HG03064 (cell line): ENCODE measurements at regions not wholly inside any gene's neighbourhood (a gene's known extent, or its start where the extent isn't known, plus 50 kb on each side); places are given as distances from the start of the nearest gene placed in this dataset.

Source experiments
- ATAC-seq: cut with Tn5 transposase; IDR thresholded peaks from one replicate; pipeline ENCODE4 v1.9.1; 2021; ENCODE audit warnings: low read depth; ENCODE audit not compliant: unreplicated experiment

DNA sequence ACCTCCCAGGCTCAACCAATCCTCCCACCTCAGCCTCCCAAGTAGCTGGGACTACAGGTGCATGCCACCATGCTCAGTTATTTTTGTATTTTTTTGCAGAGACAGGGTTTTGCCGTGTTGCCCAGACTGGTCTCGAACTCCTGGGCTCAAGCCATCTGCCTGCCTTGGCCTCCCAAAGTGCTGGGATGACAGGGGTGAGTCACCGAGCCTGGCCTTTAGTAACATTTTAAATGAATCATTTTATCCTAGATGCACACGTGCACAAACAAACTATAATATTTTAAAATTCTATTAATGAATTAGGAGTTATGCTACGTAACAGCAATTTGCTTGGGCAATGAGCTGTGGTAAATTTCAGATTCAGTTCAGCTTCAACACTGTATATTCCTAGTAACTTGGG lies 862.5 kb upstream of the ID2 start:
- ATAC-seq = no peak

DNA sequence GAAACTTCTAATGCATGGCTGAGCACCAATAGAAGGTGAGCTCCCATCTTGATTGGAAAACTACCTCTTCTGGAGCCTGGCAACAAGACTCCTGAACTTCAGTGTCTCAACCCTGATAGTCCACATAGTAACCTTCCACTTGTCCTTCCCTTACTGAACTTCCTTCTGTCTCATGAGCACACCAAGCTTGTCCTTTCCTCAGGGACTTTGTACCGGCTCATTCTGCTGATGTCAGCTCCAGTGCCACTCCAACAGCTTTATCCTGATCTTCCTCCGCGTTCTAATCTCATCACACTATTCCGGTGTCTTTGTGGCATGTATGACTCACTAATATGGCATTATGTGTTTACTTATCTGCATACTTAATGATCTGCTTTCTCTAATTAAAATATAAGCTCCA lies 862.0 kb upstream of the ID2 start:
- no peak for ATAC-seq

DNA sequence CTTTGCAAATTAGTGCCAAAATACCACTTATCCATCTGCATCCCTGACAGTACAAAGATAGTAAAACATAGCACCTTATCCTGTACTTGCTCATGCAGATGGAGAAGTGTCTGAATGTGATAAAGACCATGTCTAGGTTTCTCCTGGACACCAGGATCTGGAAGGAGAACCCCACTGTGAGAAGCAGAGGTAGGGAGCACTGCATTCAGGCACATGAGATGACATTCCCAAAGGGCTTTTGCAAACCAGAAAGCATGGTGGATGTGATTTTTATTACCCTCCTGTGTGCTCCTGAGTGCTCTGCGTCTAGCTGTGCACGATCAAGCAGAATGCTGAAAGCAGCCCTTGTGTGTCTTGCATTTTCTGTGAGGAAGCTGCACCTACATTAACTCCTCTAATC lies 857.6 kb upstream of the ID2 start:
- ATAC-seq = no peak

DNA sequence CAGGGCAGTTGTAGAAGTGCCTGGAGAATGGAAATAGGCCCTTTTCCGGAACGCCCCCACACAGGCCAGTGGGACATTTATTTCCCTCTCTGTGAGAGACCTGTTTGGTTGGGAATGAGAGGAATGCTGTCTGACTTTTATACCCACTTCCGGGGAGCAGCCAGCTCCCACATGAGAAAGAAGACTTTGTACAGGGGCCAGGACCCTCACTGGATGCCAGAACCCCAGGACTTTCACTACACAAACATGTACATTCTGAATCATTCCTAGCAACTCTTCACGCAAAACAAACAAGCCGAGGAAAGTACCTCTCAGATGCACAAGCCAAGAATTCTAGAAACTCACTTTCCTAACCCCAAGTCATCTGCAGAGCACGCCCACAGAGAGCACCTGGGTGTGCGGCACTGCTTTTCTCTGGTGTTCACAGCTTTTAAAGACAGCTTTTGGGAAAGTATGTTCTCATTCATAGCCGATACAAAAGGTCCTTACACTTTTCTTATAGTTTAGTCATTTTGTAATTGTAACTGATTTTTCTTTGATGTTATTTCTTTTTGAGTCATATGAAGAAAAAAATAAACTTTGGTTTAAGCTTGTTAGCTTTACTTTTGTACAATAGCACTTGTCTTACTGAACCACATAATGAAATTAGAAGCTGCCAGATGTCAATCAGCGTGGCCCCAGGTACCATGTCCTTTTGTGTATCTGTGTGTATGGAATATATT lies 856.1 kb upstream of the ID2 start:
- ATAC-seq = peak; percentile 81

DNA sequence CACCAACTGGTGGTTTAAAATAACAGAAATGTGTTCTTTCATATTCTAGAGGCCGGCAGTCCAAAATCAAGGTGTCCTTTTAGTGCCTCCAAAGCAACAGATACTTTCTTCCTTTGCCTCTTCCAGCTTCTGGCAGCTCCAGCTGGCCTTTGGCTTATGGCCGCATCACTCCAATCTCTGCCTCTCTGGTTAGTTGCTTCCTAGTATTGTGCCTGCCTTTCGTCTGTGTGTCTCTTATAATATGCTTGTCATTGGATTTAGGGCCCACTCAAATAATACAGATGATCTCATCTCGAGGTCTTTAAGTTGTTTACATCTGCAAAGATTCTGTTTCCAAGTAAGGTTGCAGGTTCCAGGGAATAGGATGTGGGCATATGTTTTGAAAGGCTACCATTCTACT lies 855.2 kb upstream of the ID2 start:
- ATAC-seq = no peak

DNA sequence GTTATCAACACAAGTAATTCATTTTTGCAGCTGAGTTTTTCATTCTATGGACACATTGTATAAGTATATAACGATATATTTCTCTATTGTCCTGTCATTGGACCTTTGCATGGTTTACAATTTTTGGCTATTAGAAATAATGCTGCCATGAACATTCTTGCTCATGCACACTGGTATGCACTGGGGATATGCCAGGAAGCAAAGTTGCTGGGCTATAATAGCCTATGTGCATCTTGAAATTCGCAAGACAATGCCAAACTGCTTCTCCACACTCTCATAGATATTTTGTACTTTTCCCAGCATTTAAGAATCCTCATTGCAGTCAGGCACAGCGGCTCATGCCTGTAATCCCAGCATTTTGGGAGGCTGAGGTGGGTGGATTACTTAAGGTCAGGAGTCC lies 852.6 kb upstream of the ID2 start:
- no peak for ATAC-seq

DNA sequence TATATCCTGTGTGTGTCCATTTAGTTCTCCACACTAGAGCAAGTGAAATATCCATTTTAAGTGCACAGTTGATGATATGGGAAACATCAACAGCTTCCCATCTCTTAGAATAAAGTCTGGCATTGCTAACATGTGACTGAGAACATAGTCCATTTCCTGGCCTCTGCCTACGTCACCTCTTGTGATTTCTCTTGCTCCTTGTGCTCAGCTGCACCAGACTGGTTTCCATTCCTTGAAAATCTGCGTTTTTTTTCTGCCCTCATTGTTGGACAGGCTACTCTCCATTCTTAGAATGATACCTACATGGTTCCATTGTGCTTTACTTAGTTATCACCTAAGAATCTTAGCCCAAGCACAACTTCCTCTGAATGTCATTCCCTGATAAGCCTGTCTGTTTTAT lies 851.2 kb upstream of the ID2 start:
- ATAC-seq = no peak

DNA sequence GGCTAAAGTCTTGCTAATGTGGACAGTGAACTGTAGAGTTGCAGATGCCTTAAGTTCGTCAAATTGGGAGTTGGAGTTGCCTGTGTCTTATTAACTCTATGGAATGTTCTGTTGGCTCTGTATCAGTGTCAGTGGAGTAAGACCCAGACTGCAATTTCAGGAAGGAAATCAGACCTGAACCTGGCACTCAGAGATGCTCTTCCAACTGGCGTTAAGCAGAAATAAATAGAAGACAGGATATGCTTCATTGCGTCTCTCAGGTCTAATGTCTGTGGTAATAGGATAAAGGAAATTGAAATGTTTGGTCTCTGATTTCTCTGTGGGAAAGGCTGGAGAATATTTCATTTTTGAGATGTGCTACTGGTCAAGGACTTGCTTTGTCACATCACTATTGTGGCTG lies 846.7 kb upstream of the ID2 start:
- no peak for ATAC-seq

DNA sequence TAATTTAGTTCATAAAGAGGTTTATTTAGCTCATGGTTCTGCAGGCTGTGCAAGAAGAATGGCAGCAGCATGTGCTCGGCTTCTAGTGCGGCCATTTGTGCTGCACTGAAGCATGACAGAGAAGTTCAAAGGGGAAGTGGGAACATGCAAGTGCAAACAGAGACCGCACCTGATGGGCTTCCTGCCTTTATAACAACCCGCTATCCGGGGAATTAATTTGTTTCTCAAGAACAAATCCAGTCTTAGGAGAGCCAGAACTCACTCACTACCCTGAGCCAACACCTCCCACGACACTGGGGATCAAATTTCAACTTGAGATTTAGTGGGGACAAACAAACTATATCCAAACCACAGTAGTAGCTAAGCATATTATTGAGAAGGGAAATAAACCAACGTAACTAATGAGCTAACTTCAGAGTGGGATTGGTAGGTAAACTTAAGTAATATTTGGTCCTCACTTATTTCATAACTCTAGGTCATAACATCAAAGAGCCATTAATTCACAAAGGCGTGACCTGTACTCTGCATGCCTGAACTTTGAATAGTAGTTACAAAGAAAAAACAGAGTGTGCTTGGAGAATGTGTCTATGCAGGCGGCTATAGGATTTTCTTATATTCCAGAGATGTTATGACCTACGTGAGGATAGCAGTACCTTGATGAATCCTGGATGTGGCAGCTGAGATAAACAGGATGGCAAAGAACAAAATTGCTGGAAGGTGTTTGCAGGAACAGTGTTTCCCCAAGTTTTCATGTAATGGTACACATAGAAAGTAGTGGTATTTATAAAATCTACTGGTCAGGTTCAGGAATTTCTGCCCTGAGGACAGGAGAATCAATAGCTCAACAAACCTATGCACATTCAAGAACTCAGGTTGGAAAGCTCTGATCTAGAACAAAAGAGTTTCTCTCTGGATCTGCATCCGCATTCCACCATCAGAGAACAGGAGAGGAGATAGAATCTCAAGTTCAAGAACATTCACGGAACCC lies 845.9 kb upstream of the ID2 start:
- peak; percentile 98 for ATAC-seq

DNA sequence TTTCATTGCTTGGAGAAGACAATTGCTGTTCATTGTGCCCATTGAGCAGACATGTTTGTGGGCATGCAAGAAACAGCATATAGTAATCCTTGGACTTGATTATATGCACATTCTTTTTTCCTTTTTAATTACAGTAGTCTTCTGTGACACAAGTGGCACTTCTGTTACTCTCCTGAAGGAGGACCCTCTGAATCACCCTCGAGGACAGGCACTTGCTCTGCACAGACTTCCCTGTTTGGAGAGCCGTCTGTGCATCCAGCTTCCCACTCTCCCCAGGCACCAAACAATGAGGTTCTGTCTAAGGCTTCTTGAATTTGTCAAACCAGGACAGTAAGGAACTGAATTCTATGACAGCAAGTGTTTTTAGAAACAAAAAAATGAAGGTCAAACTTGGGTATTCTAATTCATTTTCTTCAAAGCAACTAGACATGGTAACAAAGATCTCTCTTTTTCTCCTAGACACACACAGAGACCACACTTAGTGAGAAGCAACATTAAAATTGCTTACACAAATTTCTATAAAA lies 844.6 kb upstream of the ID2 start:
- no peak for ATAC-seq

DNA sequence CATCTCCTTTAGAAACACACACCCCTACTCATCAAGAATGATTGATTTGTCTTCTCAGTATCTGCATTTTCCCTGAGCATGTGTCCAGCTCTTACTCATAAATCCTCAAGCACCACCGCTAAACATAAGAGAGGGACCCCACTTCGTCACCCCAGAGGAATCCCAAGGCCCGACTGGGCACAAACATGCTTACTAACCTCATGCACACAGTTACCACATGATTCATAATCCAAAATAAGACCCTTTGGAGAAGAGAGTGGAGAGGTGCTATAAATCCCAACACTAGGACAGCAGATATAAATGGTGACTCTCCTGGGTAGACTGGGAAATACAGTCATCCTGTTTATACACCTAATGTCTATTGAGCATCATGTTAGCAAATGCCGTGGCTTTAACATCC lies 843.2 kb upstream of the ID2 start:
- ATAC-seq = no peak

DNA sequence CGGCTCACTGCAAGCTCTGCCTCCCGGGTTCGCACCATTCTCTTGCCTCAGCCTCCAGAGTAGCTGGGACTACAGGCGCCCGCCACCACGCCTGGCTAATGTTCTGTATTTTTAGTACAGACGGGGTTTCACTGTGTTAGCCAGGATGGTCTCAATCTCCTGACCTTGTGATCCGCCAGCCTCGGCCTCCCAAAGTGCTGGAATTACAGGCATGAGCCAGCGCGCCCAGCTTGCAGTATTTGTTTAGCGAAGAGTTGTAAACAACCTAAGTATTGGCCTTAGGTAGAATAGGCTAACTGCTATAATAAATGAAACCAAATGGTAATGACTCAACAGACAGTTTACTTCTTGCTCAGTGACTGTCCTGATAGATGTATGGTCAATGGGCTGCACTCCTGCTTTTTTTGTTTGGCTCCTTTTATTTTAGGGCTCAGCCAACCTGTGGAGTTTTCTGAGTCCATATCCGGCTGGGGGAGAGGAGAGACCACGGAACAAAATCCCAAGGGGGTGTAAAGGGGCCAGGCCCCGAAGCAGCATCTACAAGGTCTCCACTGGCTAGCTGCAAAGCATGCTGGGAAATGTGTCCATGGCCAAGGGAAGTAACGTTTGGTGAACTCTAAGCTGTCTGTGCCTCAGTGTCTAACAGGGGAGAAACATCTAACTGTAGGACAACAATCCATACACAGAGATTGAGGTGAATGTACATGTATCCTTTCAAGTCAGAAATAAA lies 841.0 kb upstream of the ID2 start:
- ATAC-seq = no peak

DNA sequence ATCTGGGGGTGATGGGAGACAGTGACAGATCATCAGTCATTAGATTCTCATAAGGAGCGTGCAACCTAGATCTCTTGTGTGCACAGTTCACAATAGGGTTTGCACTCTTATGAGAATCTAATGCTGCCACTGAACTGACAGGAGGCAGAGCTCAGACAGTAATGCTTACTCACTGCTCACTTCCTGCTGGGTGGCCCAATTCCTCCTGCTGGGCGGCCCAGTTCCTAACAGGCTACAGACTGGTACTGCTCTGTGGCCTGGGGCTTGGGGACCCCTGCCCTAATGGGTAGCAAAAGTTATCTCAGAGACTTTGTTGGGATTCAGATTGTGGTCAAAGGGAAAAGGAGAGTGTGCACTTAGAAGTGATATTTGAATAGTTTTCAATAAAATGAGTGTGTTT lies 840.1 kb upstream of the ID2 start:
- no peak for ATAC-seq

DNA sequence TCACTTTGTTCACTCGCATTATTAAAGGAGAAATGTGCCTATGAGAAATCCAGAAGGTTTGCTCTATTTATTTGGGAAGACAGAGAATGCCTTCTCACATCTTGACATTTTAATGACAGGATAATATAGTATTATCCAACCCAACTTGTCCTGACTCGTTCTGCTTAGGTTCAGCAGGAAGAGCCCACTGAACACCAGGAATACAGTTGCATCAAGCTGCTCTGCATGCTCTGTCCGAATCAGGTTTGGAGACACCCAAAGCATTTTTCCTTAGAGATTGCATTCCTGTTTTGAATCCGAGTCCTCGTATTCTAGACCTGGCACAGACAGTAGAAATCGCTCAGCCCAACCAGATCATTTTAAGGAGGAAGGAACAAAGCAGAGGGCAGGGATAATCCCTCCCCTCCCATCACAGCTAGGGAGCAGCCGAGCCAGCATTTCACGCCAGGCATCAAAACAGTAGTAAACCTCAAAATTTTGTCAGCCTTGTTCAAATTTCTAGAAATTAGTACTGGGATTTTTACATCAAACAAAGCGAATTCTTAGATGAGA lies 837.4 kb upstream of the ID2 start:
- no peak for ATAC-seq

DNA sequence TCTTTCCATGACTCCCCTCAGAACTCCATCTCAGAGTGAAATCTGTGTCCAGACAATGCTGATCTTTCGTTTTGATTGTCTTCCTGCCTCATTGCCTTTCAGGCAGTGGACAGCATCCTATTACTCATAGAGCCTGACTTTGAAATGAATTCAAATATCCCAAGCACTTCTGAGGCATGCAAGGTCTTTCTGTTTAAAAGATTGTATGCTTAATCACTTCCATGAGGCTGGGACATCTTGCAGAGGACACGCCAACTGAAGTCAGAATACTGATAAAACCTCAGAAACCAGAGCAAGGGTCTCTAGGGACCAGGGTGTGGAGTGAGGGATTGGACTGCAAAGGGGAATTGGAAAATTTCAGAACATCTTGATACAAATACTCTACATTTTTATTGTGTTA lies 836.5 kb upstream of the ID2 start:
- no peak for ATAC-seq

DNA sequence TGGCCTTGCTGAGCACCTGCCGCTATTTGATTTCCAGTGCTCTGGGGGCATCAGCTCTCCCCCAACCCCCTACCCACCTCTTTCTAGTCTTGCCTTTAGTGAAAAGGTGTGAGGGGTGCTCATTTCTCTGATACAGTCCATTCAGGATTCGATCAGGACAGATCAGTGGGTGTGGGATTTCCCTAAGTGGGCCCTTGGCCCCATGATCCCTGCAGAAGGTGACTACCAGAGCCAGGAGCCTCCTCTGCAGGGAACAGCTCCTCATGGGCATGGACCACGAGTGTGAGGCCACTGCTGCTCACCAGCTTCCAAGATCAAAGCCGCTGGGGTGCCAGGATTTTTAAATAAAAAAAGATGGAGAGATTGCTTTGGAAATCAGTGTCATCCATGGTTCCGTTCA lies 835.2 kb upstream of the ID2 start:
- no peak for ATAC-seq

DNA sequence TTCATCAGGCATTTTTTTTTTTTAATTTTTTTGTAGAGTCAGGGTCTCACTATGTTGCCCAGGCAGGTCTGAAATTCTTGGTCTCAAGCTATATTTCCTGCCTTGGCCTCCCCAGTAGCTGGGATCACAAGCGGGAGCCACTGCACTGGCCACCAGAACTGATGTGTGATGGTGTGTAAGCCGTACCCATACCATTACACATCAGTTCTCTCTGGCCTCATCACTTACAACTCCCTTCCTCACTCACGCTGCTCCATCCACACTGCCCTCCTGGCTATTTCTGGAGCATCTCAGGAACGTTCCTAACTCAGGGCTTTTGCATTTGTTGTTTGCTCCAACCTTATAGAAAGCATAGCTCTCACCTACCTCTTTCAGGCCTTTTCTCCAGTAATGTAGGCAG lies 834.5 kb upstream of the ID2 start:
- no peak for ATAC-seq

DNA sequence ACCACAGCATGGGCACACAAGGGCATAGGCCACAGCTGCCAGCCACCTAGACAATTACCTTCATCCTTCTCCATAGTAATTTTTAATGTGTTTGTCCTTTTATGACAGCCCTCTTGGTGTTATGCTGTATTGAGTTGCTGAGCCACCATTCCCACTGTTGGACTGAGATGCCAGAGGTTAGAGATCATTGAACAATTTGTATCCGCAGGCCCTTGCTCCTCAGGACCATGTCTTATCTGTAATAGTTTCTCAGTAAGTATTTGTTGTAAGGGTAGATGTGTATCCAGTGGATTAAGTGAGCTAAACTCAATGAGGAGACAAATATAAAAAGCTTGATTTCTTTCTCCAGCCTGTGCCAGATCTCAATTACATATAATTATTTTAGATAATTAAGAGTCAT lies 832.8 kb upstream of the ID2 start:
- ATAC-seq = no peak

DNA sequence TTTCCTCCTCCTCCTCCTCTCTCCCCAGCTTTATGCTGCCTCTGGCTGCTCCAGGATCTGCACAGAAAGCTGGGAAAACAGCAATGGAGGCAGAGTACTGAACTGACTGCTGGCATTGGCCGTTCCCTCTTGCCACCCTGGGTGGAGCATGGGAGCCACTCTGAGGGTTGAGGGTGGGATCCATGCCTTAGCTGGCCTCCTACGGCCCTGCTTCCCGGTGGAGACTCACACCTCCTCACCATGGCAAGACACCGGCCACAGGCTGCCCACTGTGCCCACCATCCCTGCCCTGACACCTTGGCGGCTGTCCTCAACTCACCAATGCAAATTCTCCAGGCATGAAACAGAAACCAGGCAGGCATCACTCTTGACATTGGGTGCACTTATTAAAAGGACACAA lies 832.3 kb upstream of the ID2 start:
- ATAC-seq = no peak

DNA sequence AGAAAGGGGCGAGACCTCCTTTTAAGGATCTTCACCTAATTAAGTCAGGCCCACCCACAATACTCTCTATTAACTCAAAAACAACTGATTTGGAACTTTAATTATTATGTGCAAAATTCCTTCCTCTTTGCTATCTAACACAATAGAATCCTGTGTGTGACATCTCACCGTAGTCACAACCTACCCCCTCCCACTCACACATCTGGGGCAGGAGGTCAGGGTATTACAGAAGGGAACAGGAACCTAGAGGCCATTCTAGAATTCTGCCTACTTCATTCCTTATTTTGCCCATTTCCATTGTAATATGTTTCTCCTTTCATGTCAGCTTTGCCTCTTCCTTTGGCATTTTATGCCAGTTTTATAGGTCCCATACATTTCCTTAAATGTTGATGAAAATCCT lies 829.3 kb upstream of the ID2 start:
- no peak for ATAC-seq

DNA sequence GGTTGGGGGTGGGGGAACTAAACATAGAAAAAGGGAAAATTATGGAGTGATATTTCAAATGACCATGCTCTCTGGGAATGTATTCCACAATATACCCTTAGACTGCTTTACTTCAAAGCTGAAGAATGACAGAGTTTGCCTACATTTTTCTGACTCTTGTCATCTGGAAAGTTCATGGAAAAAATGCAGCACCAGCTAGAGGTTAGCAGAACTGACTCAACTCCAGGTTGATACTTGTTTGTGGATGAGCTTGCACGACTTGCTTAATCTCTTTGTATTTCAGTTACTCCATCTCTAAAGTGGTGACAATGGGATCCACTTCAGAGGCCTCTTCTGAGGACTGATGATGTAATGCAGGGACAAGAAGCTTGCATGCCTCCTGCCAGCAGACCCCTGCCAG lies 824.0 kb upstream of the ID2 start:
- ATAC-seq = no peak
